Peyer's patch (tissue), 4 donors: ENCODE measurements at regions not wholly inside any gene's neighbourhood (a gene's known extent, or its start where the extent isn't known, plus 50 kb on each side); places are given as distances from the start of the nearest gene placed in this dataset.

Source experiments
- CTCF ChIP-seq, 6 experiments: fragments of 450-650 bp in 4 of 6; fragments of 200-600 bp in 2 of 6; sonication (generic) in 1 of 6; IDR thresholded peaks; one replicate each; pipeline ENCODE4 v1.5.1; 2017 to 2019; ENCODE audit warnings: antibody characterized with exemption in 6 of 6, mild to moderate bottlenecking in 3 of 6, moderate library complexity in 1 of 6
- POLR2A ChIP-seq, 2 donors: fragments of 450-650 bp; IDR thresholded peaks; one replicate each; pipeline ENCODE4 v1.5.1; 2017; ENCODE audit warnings: antibody characterized with exemption in 2 of 2, mild to moderate bottlenecking in 2 of 2, moderate library complexity in 2 of 2

GRCh38 chr13:106369858-106370257 is 165.6 kb downstream of the EFNB2 start:
- TF ChIP-seq CTCF (IDR thresholded peaks at IDR 0.05) (no peak), POLR2A (IDR thresholded peaks at IDR 0.05) (no peak)
